HEK293T (cell line): ENCODE measurements at regions not wholly inside any gene's neighbourhood (a gene's known extent, or its start where the extent isn't known, plus 50 kb on each side); places are given as distances from the start of the nearest gene placed in this dataset.

Experiments
- BHLHE40 ChIP-seq: fragments of 450-650 bp; IDR thresholded peaks from 2 replicates; pipeline ENCODE4 v1.6.1; 2016; ENCODE audit warnings: mild to moderate bottlenecking, moderate library complexity, borderline replicate concordance
- ELF4 ChIP-seq: fragments of 450-650 bp; IDR thresholded peaks from 2 replicates; pipeline ENCODE4 v1.6.1; 2017; ENCODE audit warnings: antibody characterized with exemption
- FOXK2 ChIP-seq: fragments of 450-650 bp; IDR thresholded peaks from 2 replicates; pipeline ENCODE4 v1.6.1; 2016; ENCODE audit warnings: mild to moderate bottlenecking
- HDGF ChIP-seq: fragments of 450-650 bp; IDR thresholded peaks from 2 replicates; pipeline ENCODE4 v1.6.1; 2017; ENCODE audit warnings: antibody characterized with exemption, borderline replicate concordance
- LEF1 ChIP-seq: fragments of 450-650 bp; IDR thresholded peaks from 2 replicates; pipeline ENCODE4 v1.6.1; 2017; ENCODE audit warnings: mild to moderate bottlenecking, borderline replicate concordance
- SP1 ChIP-seq: fragments of 450-650 bp; IDR thresholded peaks from 2 replicates; pipeline ENCODE4 v1.6.1; 2017
- ZNF384 ChIP-seq: fragments of 450-650 bp; IDR thresholded peaks from 2 replicates; pipeline ENCODE4 v1.6.1; 2016
- TF ChIP-seq, protein P1 (sequence below): fragments of 450-650 bp; IDR thresholded peaks from 2 replicates; pipeline ENCODE4 v1.6.1; 2016

DNA sequence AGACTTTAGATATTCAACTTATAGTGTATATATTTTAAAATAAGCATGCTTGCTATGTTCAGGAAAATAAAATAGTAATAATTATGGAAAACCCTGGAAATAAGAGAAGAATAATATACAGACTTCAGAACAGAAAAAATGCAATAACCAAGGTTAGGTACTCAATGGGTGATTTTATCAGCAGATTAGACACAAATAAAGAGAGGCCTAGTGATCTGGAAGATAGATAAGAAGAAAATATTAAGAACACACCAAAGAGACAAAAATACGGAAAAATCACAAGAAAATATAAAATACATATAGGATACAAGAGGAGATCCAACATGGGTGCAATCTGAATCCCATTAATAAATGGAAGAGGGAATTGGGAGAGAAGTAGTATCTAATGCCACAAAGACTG, 1348.5 kb upstream of the WWC1 start:
- TF ChIP-seq ZNF384, result no peak
- no peak for TF ChIP-seq LEF1
- TF ChIP-seq SP1, result no peak
- no peak for TF ChIP-seq BHLHE40
- TF ChIP-seq HDGF, result no peak
- TF ChIP-seq FOXK2, result no peak
- TF ChIP-seq, protein P1, sequence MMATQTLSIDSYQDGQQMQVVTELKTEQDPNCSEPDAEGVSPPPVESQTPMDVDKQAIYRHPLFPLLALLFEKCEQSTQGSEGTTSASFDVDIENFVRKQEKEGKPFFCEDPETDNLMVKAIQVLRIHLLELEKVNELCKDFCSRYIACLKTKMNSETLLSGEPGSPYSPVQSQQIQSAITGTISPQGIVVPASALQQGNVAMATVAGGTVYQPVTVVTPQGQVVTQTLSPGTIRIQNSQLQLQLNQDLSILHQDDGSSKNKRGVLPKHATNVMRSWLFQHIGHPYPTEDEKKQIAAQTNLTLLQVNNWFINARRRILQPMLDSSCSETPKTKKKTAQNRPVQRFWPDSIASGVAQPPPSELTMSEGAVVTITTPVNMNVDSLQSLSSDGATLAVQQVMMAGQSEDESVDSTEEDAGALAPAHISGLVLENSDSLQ, result no peak
- no peak for TF ChIP-seq ELF4
